Right atrium auricular region (tissue), 2 donors: ENCODE measurements at regions not wholly inside any gene's neighbourhood (a gene's known extent, or its start where the extent isn't known, plus 50 kb on each side); places are given as distances from the start of the nearest gene placed in this dataset.

Experiments used
- DNase-seq: peaks from one replicate; pipeline ENCODE4 v3.0.0-alpha.2; 2019; ENCODE audit warnings: low spot score
- H3K27ac ChIP-seq, 2 donors: fragments of 200-600 bp; sonication (generic); 1 replicate in 1 of 2; 2 replicates in 1 of 2; pipeline ENCODE4 v1.5.1; 2016 to 2019
- H3K27me3 ChIP-seq, 2 donors: fragments of 200-600 bp; sonication (generic); one replicate each; pipeline versions ENCODE4 v1.5.1 to v1.6.0; 2017 to 2019
- H3K36me3 ChIP-seq: fragments of 200-600 bp; sonication (generic); one replicate; pipeline ENCODE4 v1.5.1; 2016
- H3K4me1 ChIP-seq, 2 donors: fragments of 200-600 bp; sonication (generic); one replicate each; pipeline versions ENCODE4 v1.5.1 to v1.6.0; 2017 to 2019
- H3K4me3 ChIP-seq, 2 donors: fragments of 200-600 bp; sonication (generic); 1 replicate in 1 of 2; 2 replicates in 1 of 2; pipeline ENCODE4 v1.5.1; 2017 to 2019; ENCODE audit warnings: mild to moderate bottlenecking in 1 of 2, moderate library complexity in 1 of 2
- H3K9me3 ChIP-seq, 2 donors: fragments of 200-600 bp; sonication (generic); one replicate each; pipeline ENCODE4 v1.5.1; 2019
- CTCF ChIP-seq, 2 donors: fragments of 200-600 bp; sonication (generic); IDR thresholded peaks; one replicate each; pipeline ENCODE4 v1.5.1; 2019; ENCODE audit warnings: antibody characterized with exemption in 2 of 2

GRCh38 chr6:153275997-153276396 is 144.9 kb upstream of the RGS17 start:
- no peak for TF ChIP-seq CTCF (IDR thresholded peaks at IDR 0.05)
- H3K9me3 ChIP-seq, result peaks cover 0 to 9% of the 10 kb centered on the region in 2 donors
- H3K4me1 ChIP-seq, result no peaks in the 10 kb centered on the region
- H3K4me3 ChIP-seq, result no peak overlapping the region
- no peaks in the 10 kb centered on the region for H3K27me3 ChIP-seq
- no peak overlapping the region for H3K27ac ChIP-seq
- H3K36me3 ChIP-seq, result no peaks in the 10 kb centered on the region
- no peak for DNase-seq

GRCh38 chr6:153272201-153272980 is 141.3 kb upstream of the RGS17 start:
- no peak for TF ChIP-seq CTCF (IDR thresholded peaks at IDR 0.05)

GRCh38 chr6:153263489-153263888 is 132.4 kb upstream of the RGS17 start:
- no peaks in the 10 kb centered on the region for H3K27me3 ChIP-seq
- peaks cover 0 to 4% of the 10 kb centered on the region in 2 donors for H3K9me3 ChIP-seq
- no peaks in the 10 kb centered on the region for H3K36me3 ChIP-seq
- no peak overlapping the region for H3K27ac ChIP-seq
- DNase-seq, result no peak
- no peak overlapping the region for H3K4me3 ChIP-seq
- TF ChIP-seq CTCF (IDR thresholded peaks at IDR 0.05), result no peak
- no peaks in the 10 kb centered on the region for H3K4me1 ChIP-seq

More at GRCh38 chr6:153272201-153272980, 141.3 kb upstream of the RGS17 start:
- H3K4me3 ChIP-seq, result no peak overlapping the region
- H3K27me3 ChIP-seq, result no peaks in the 10 kb centered on the region
- H3K27ac ChIP-seq, result no peak overlapping the region
- DNase-seq, result no peak
- H3K36me3 ChIP-seq, result no peaks in the 10 kb centered on the region
- no peaks in the 10 kb centered on the region for H3K4me1 ChIP-seq
- H3K9me3 ChIP-seq, result peaks cover 0 to 8% of the 10 kb centered on the region in 2 donors

GRCh38 chr6:153251326-153251725 is 120.2 kb upstream of the RGS17 start:
- Histone ChIP-seq H3K4me1 (no peaks in the 10 kb centered on the region), H3K36me3 (no peaks in the 10 kb centered on the region), H3K27ac (no peak overlapping the region), H3K4me3 (no peak overlapping the region), H3K27me3 (no peaks in the 10 kb centered on the region), H3K9me3 (no peaks in the 10 kb centered on the region)
- no peak for TF ChIP-seq CTCF (IDR thresholded peaks at IDR 0.05)
- no peak for DNase-seq

- Histone ChIP-seq H3K4me3 (no peak overlapping the region), H3K27ac (no peak overlapping the region), H3K4me1 (no peaks in the 10 kb centered on the region), H3K27me3 (no peaks in the 10 kb centered on the region), H3K9me3 (peaks cover 0 to 3% of the 10 kb centered on the region in 2 donors), H3K36me3 (no peaks in the 10 kb centered on the region)
- no peak for DNase-seq
- no peak for TF ChIP-seq CTCF (IDR thresholded peaks at IDR 0.05)
Measured at GRCh38 chr6:153237670-153238069, 106.6 kb upstream of the RGS17 start.
